ENCODE measurements at regions not wholly inside any gene's neighbourhood (a gene's known extent, or its start where the extent isn't known, plus 50 kb on each side); places are given as distances from the start of the nearest gene placed in this dataset.

DNA sequence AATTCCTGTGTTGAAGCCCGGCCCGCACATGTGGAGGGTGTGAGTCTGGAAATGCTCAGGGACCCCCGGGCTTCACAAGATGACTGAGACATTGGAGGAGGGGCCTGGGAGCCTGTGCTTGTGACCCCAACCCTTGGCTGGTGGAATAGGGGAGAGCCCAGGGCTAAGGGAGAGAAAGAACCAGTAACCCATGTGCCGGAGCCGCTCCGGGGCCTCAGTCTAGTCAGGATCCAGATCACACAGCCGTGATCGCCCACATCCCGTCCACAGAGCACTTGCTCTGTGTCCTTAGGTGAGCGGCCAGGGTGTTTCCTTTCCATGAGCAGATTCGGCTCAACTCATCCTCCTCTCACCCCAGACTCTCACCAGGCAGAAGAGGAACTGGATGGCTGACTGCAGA is 152.3 kb upstream of the RPS6KA2 start:
- TF ChIP-seq, protein P1, sequence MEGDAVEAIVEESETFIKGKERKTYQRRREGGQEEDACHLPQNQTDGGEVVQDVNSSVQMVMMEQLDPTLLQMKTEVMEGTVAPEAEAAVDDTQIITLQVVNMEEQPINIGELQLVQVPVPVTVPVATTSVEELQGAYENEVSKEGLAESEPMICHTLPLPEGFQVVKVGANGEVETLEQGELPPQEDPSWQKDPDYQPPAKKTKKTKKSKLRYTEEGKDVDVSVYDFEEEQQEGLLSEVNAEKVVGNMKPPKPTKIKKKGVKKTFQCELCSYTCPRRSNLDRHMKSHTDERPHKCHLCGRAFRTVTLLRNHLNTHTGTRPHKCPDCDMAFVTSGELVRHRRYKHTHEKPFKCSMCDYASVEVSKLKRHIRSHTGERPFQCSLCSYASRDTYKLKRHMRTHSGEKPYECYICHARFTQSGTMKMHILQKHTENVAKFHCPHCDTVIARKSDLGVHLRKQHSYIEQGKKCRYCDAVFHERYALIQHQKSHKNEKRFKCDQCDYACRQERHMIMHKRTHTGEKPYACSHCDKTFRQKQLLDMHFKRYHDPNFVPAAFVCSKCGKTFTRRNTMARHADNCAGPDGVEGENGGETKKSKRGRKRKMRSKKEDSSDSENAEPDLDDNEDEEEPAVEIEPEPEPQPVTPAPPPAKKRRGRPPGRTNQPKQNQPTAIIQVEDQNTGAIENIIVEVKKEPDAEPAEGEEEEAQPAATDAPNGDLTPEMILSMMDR (IDR thresholded peaks at IDR 0.05), result no peak
- no peak for TF ChIP-seq EZH2phosphoT487 (IDR thresholded peaks at IDR 0.05)
- TF ChIP-seq EZH2 (IDR thresholded peaks at IDR 0.05), result no peak

All from neural progenitor cell (in vitro differentiated cells).